Stimulated activated naive CD8-positive, alpha-beta T cell treated with anti-CD3 and anti-CD28 coated beads, Interleukin-15, amount 100 ng/mL, for 72 hours (primary cell): ENCODE measurements at regions not wholly inside any gene's neighbourhood (a gene's known extent, or its start where the extent isn't known, plus 50 kb on each side); places are given as distances from the start of the nearest gene placed in this dataset.

Experiments used
- ATAC-seq: fragments of 150-1000 bp; cut with Tn5 transposase; 2 replicates; pipeline ENCODE4 v1.10.0; 2021; ENCODE audit warnings: mild to moderate bottlenecking, moderate library complexity
- DNase-seq, 2 donors: peaks; one replicate each; pipeline ENCODE4 v3.0.0; 2021 to 2022
- H3K27ac Mint-ChIP-seq, 2 donors: one replicate each; pipeline ENCODE4 v1.8.0; 2022; ENCODE audit warnings: mild to moderate bottlenecking in 2 of 2, mixed read lengths in 2 of 2, moderate library complexity in 2 of 2
- H3K27me3 Mint-ChIP-seq: one replicate; pipeline ENCODE4 v1.8.0; 2022; ENCODE audit warnings: mixed read lengths
- H3K4me1 Mint-ChIP-seq: one replicate; pipeline ENCODE4 v1.8.0; 2022; ENCODE audit warnings: mild to moderate bottlenecking, mixed read lengths
- H3K4me3 Mint-ChIP-seq, 2 donors: one replicate each; pipeline ENCODE4 v1.8.0; 2022; ENCODE audit warnings: mild to moderate bottlenecking in 2 of 2, mixed read lengths in 2 of 2, moderate library complexity in 1 of 2
- H3K9me3 Mint-ChIP-seq, 2 donors: one replicate each; pipeline ENCODE4 v1.8.0; 2022; ENCODE audit warnings: mixed read lengths in 2 of 2

- Mint-ChIP-seq H3K4me3 (no peak overlapping the region), H3K27ac (no peak overlapping the region), H3K9me3 (peaks cover 0 to 5% of the 10 kb centered on the region in 2 donors), H3K4me1 (peaks cover 8% of the 10 kb centered on the region), H3K27me3 (no peaks in the 10 kb centered on the region)
- ATAC-seq, result no peak
- no peak for DNase-seq
These were observed 470.7 kb downstream of the LPIN1 start for GRCh38 chr2:12217175-12217574.

- Mint-ChIP-seq H3K4me1 (no peaks in the 10 kb centered on the region), H3K27me3 (no peaks in the 10 kb centered on the region), H3K9me3 (peaks cover 23 to 26% of the 10 kb centered on the region in 2 donors), H3K27ac (no peak overlapping the region), H3K4me3 (no peak overlapping the region)
- no peak for DNase-seq
- no peak for ATAC-seq
These were observed 473.3 kb downstream of the LPIN1 start for GRCh38 chr2:12219761-12220160.

GRCh38 chr2:12221584-12221983, 475.2 kb downstream of the LPIN1 start:
- Mint-ChIP-seq H3K4me1 (no peaks in the 10 kb centered on the region), H3K4me3 (no peak overlapping the region), H3K27me3 (no peaks in the 10 kb centered on the region), H3K9me3 (peaks cover 32 to 42% of the 10 kb centered on the region in 2 donors), H3K27ac (no peak overlapping the region)
- ATAC-seq, result no peak
- DNase-seq, result no peak

GRCh38 chr2:12222554-12222953, 476.1 kb downstream of the LPIN1 start:
- Mint-ChIP-seq H3K27ac (no peak overlapping the region), H3K27me3 (no peaks in the 10 kb centered on the region), H3K9me3 (peaks cover 32 to 45% of the 10 kb centered on the region in 2 donors), H3K4me1 (no peaks in the 10 kb centered on the region), H3K4me3 (no peak overlapping the region)
- DNase-seq, result no peak
- no peak for ATAC-seq

GRCh38 chr2:12223732-12224131, 477.3 kb downstream of the LPIN1 start:
- ATAC-seq (no peak), DNase-seq (no peak)
- H3K4me1 Mint-ChIP-seq, result no peaks in the 10 kb centered on the region
- H3K4me3 Mint-ChIP-seq, result no peak overlapping the region
- H3K27me3 Mint-ChIP-seq, result no peaks in the 10 kb centered on the region
- H3K9me3 Mint-ChIP-seq, result peaks cover 32 to 52% of the 10 kb centered on the region in 2 donors
- no peak overlapping the region for H3K27ac Mint-ChIP-seq

- no peaks in the 10 kb centered on the region for H3K4me1 Mint-ChIP-seq
- DNase-seq (no peak), ATAC-seq (no peak)
- H3K27ac Mint-ChIP-seq, result no peak overlapping the region
- no peaks in the 10 kb centered on the region for H3K27me3 Mint-ChIP-seq
- H3K4me3 Mint-ChIP-seq, result no peak overlapping the region
- peaks cover 29 to 52% of the 10 kb centered on the region in 2 donors for H3K9me3 Mint-ChIP-seq
These were observed 480.2 kb downstream of the LPIN1 start for GRCh38 chr2:12226653-12227052.

GRCh38 chr2:12227941-12228608, 481.6 kb downstream of the LPIN1 start:
- no peak overlapping the region for H3K27ac Mint-ChIP-seq
- no peaks in the 10 kb centered on the region for H3K4me1 Mint-ChIP-seq
- no peaks in the 10 kb centered on the region for H3K27me3 Mint-ChIP-seq
- ATAC-seq, result no peak
- no peak for DNase-seq
- H3K4me3 Mint-ChIP-seq, result no peak overlapping the region
- peaks cover 21 to 43% of the 10 kb centered on the region in 2 donors for H3K9me3 Mint-ChIP-seq

- no peak for DNase-seq
- no peak for ATAC-seq
- no peaks in the 10 kb centered on the region for H3K27me3 Mint-ChIP-seq
- peaks cover 0 to 13% of the 10 kb centered on the region in 2 donors for H3K9me3 Mint-ChIP-seq
- H3K27ac Mint-ChIP-seq, result no peak overlapping the region
- no peaks in the 10 kb centered on the region for H3K4me1 Mint-ChIP-seq
- H3K4me3 Mint-ChIP-seq, result no peak overlapping the region
These were observed 484.9 kb downstream of the LPIN1 start for GRCh38 chr2:12231288-12231687.

- Mint-ChIP-seq H3K4me3 (no peak overlapping the region), H3K9me3 (peaks cover 0 to 6% of the 10 kb centered on the region in 2 donors), H3K27ac (no peak overlapping the region), H3K27me3 (no peaks in the 10 kb centered on the region), H3K4me1 (no peaks in the 10 kb centered on the region)
- ATAC-seq, result no peak
- no peak for DNase-seq
These were observed 483.9 kb upstream of the TRIB2 start for GRCh38 chr2:12232876-12233275.

- Mint-ChIP-seq H3K27me3 (no peaks in the 10 kb centered on the region), H3K9me3 (peaks cover 0 to 5% of the 10 kb centered on the region in 2 donors), H3K27ac (no peak overlapping the region), H3K4me1 (no peaks in the 10 kb centered on the region), H3K4me3 (no peak overlapping the region)
- ATAC-seq, result no peak
- DNase-seq, result no peak
These were observed 480.4 kb upstream of the TRIB2 start for GRCh38 chr2:12236136-12236844.

- DNase-seq (no peak), ATAC-seq (no peak)
- Mint-ChIP-seq H3K27me3 (no peaks in the 10 kb centered on the region), H3K27ac (no peak overlapping the region), H3K4me3 (no peak overlapping the region), H3K9me3 (peaks cover 0 to 5% of the 10 kb centered on the region in 2 donors), H3K4me1 (no peaks in the 10 kb centered on the region)
These were observed 476.5 kb upstream of the TRIB2 start for GRCh38 chr2:12240206-12240605.

- no peaks in the 10 kb centered on the region for H3K4me1 Mint-ChIP-seq
- ATAC-seq, result no peak
- H3K9me3 Mint-ChIP-seq, result peaks cover 0 to 5% of the 10 kb centered on the region in 2 donors
- H3K27ac Mint-ChIP-seq, result no peak overlapping the region
- H3K4me3 Mint-ChIP-seq, result no peak overlapping the region
- no peaks in the 10 kb centered on the region for H3K27me3 Mint-ChIP-seq
- no peak for DNase-seq
These were observed 473.4 kb upstream of the TRIB2 start for GRCh38 chr2:12243381-12243780.

- Mint-ChIP-seq H3K4me3 (no peak overlapping the region), H3K9me3 (no peaks in the 10 kb centered on the region), H3K27me3 (no peaks in the 10 kb centered on the region), H3K4me1 (no peaks in the 10 kb centered on the region), H3K27ac (no peak overlapping the region)
- ATAC-seq (no peak), DNase-seq (no peak)
These were observed 472.7 kb upstream of the TRIB2 start for GRCh38 chr2:12244070-12244469.

GRCh38 chr2:12251121-12251520, 465.6 kb upstream of the TRIB2 start:
- H3K4me3 Mint-ChIP-seq, result no peak overlapping the region
- DNase-seq (no peak), ATAC-seq (no peak)
- no peaks in the 10 kb centered on the region for H3K4me1 Mint-ChIP-seq
- H3K27ac Mint-ChIP-seq, result no peak overlapping the region
- H3K9me3 Mint-ChIP-seq, result peaks cover 5 to 7% of the 10 kb centered on the region in 2 donors
- no peaks in the 10 kb centered on the region for H3K27me3 Mint-ChIP-seq

- Mint-ChIP-seq H3K4me3 (no peak overlapping the region), H3K9me3 (peaks cover 5 to 7% of the 10 kb centered on the region in 2 donors), H3K27me3 (no peaks in the 10 kb centered on the region), H3K4me1 (no peaks in the 10 kb centered on the region), H3K27ac (no peak overlapping the region)
- DNase-seq, result no peak
- ATAC-seq, result no peak
These were observed 465.0 kb upstream of the TRIB2 start for GRCh38 chr2:12251749-12252148.

GRCh38 chr2:12253167-12253778, 463.5 kb upstream of the TRIB2 start:
- H3K4me1 Mint-ChIP-seq, result no peaks in the 10 kb centered on the region
- no peaks in the 10 kb centered on the region for H3K27me3 Mint-ChIP-seq
- DNase-seq (no peak), ATAC-seq (no peak)
- no peak overlapping the region for H3K27ac Mint-ChIP-seq
- H3K9me3 Mint-ChIP-seq, result peaks cover 5 to 7% of the 10 kb centered on the region in 2 donors
- H3K4me3 Mint-ChIP-seq, result no peak overlapping the region
